Prostate gland (tissue), 2 donors: ENCODE measurements at regions not wholly inside any gene's neighbourhood (a gene's known extent, or its start where the extent isn't known, plus 50 kb on each side); places are given as distances from the start of the nearest gene placed in this dataset.
"Not testable (repeated sequence)": the region's sequence is repeated elsewhere in the genome, so short reads cannot be mapped to it uniquely, and the experiment has no call there.

Experiments
- DNase-seq: peaks from one replicate; pipeline ENCODE4 v3.0.0-alpha.2; 2019; ENCODE audit warnings: low spot score
- H3K27ac ChIP-seq, 2 donors: fragments of 200-600 bp; sonication (generic); 2 replicates each; pipeline ENCODE4 v1.5.1; 2017 to 2019
- H3K27me3 ChIP-seq: fragments of 200-600 bp; sonication (generic); replicated peaks from 2 replicates; pipeline ENCODE4 v1.5.1; 2019; ENCODE audit not compliant: insufficient read depth
- H3K36me3 ChIP-seq, 2 donors: fragments of 200-600 bp; sonication (generic); 1 replicate in 1 of 2; 2 replicates in 1 of 2; pipeline versions ENCODE4 v1.5.1 to v1.8.1; 2017 to 2019
- H3K4me1 ChIP-seq: fragments of 200-600 bp; sonication (generic); replicated peaks from 2 replicates; pipeline ENCODE4 v1.5.1; 2019
- H3K4me3 ChIP-seq, 2 donors: fragments of 200-600 bp; sonication (generic); 2 replicates each; pipeline ENCODE4 v1.5.1; 2017 to 2019
- H3K9me3 ChIP-seq: fragments of 200-600 bp; sonication (generic); 2 replicates; pipeline ENCODE4 v1.5.1; 2017
- CTCF ChIP-seq, 4 experiments: fragments of 200-600 bp in 2 of 4; fragments of 450-650 bp in 2 of 4; sonication (generic) in 2 of 4; IDR thresholded peaks; 1 replicate in 3 of 4; 2 replicates in 1 of 4; pipeline ENCODE4 v1.5.1; 2016 to 2019; ENCODE audit warnings: antibody characterized with exemption in 4 of 4, mild to moderate bottlenecking in 2 of 4, moderate library complexity in 2 of 4
- POLR2A ChIP-seq: fragments of 450-650 bp; IDR thresholded peaks from one replicate; pipeline ENCODE4 v1.6.1; 2016; ENCODE audit warnings: antibody characterized with exemption, mild to moderate bottlenecking
- POLR2AphosphoS5 ChIP-seq: sonication (generic); formaldehyde crosslinking; IDR thresholded peaks from one replicate; pipeline ENCODE4 v1.6.1; 2017; ENCODE audit warnings: antibody characterized with exemption
- WGBS: methylation state at CpG from one replicate; pipeline ENCODE4 v1.1.5; 2018; 5-methylcytosine and 5-hydroxymethylcytosine counted together
- intact Hi-C: fragments of 100-400 bp; cut with DNase I; formaldehyde crosslinking; loops from one replicate; pipeline ENCODE4 v1.14.2; 2022

- no peaks in the 10 kb centered on the region for H3K9me3 ChIP-seq
- DNase-seq: no peak
- intact Hi-C loops: no loop called here
- TF ChIP-seq CTCF (IDR thresholded peaks at IDR 0.05) (no peak), POLR2AphosphoS5 (no peak), POLR2A (no peak)
- no peaks in the 10 kb centered on the region for H3K4me1 ChIP-seq
- no peak overlapping the region for H3K27ac ChIP-seq
- no peak overlapping the region for H3K4me3 ChIP-seq
- no peaks in the 10 kb centered on the region for H3K27me3 ChIP-seq
- WGBS: 36% methylated on average over 4 of the region's 4 CpGs
- no peaks in the 10 kb centered on the region for H3K36me3 ChIP-seq
Observed at GRCh38 chr7:19969859-19970493, 196.6 kb upstream of the TMEM196 start.

- DNase-seq: no peak
- H3K27me3 ChIP-seq: no peaks in the 10 kb centered on the region
- 54% methylated on average over 2 of the region's 2 CpGs for WGBS
Observed at GRCh38 chr7:19964246-19964645, 190.8 kb upstream of the TMEM196 start.

GRCh38 chr7:19963695-19964094 lies 190.3 kb upstream of the TMEM196 start:
- no peak for TF ChIP-seq POLR2AphosphoS5
- TF ChIP-seq POLR2A: no peak
- no peak for TF ChIP-seq CTCF (IDR thresholded peaks at IDR 0.05)
- Histone ChIP-seq H3K4me3 (no peak overlapping the region), H3K36me3 (no peaks in the 10 kb centered on the region), H3K9me3 (no peaks in the 10 kb centered on the region), H3K27me3 (no peaks in the 10 kb centered on the region), H3K27ac (no peak overlapping the region), H3K4me1 (no peaks in the 10 kb centered on the region)
- intact Hi-C loops: no loop called here
- DNase-seq: no peak
- 90% methylated on average over 1 of the region's 1 CpG for WGBS

More at GRCh38 chr7:19964246-19964645, 190.8 kb upstream of the TMEM196 start:
- H3K9me3 ChIP-seq: no peaks in the 10 kb centered on the region
- H3K36me3 ChIP-seq: no peaks in the 10 kb centered on the region
- no peak overlapping the region for H3K27ac ChIP-seq
- intact Hi-C loops: no loop called here
- H3K4me1 ChIP-seq: no peaks in the 10 kb centered on the region
- no peak overlapping the region for H3K4me3 ChIP-seq
- no peak for TF ChIP-seq POLR2AphosphoS5
- no peak for TF ChIP-seq CTCF (IDR thresholded peaks at IDR 0.05)
- no peak for TF ChIP-seq POLR2A

GRCh38 chr7:19958309-19958896 lies 185.0 kb upstream of the TMEM196 start:
- no peaks in the 10 kb centered on the region for H3K27me3 ChIP-seq
- intact Hi-C loops: no loop called here
- no peak for DNase-seq
- H3K36me3 ChIP-seq: no peaks in the 10 kb centered on the region
- H3K4me1 ChIP-seq: no peaks in the 10 kb centered on the region
- H3K4me3 ChIP-seq: no peak overlapping the region
- H3K27ac ChIP-seq: no peak overlapping the region
- WGBS: 70% methylated on average over 3 of the region's 3 CpGs
- TF ChIP-seq CTCF (IDR thresholded peaks at IDR 0.05): no peak
- no peak for TF ChIP-seq POLR2AphosphoS5
- no peak for TF ChIP-seq POLR2A
- no peaks in the 10 kb centered on the region for H3K9me3 ChIP-seq

- no peaks in the 10 kb centered on the region for H3K27me3 ChIP-seq
- H3K36me3 ChIP-seq: no peaks in the 10 kb centered on the region
- no peaks in the 10 kb centered on the region for H3K9me3 ChIP-seq
- 59% methylated on average over 1 of the region's 1 CpG for WGBS
- H3K27ac ChIP-seq: no peak overlapping the region
- intact Hi-C loops: no loop called here
- no peak for DNase-seq
- H3K4me1 ChIP-seq: no peaks in the 10 kb centered on the region
- H3K4me3 ChIP-seq: no peak overlapping the region
- no peak for TF ChIP-seq CTCF (IDR thresholded peaks at IDR 0.05)
Observed at GRCh38 chr7:19957664-19958063, 184.2 kb upstream of the TMEM196 start.

GRCh38 chr7:19954166-19954565 lies 180.7 kb upstream of the TMEM196 start:
- H3K27me3 ChIP-seq, H3K36me3 ChIP-seq, intact Hi-C loops, DNase-seq, H3K4me1 ChIP-seq, H3K4me3 ChIP-seq, H3K9me3 ChIP-seq, H3K27ac ChIP-seq: not testable (repeated sequence)
- 68% methylated on average over 7 of the region's 7 CpGs for WGBS

GRCh38 chr7:19953411-19953810 lies 180.0 kb upstream of the TMEM196 start:
- DNase-seq, H3K4me1 ChIP-seq, intact Hi-C loops, H3K9me3 ChIP-seq, H3K36me3 ChIP-seq, H3K27ac ChIP-seq, H3K4me3 ChIP-seq, H3K27me3 ChIP-seq: not testable (repeated sequence)
- 96% methylated on average over 5 of the region's 5 CpGs for WGBS
